HG02759 (cell line): ENCODE measurements at regions not wholly inside any gene's neighbourhood (a gene's known extent, or its start where the extent isn't known, plus 50 kb on each side); places are given as distances from the start of the nearest gene placed in this dataset.

ENCODE experiments used
- ATAC-seq: cut with Tn5 transposase; IDR thresholded peaks from one replicate; pipeline ENCODE4 v1.9.1; 2021; ENCODE audit warnings: mild to moderate bottlenecking, moderate library complexity; ENCODE audit not compliant: unreplicated experiment

GRCh38 chr4:15130441-15130840 lies 128.2 kb downstream of the CPEB2 start:
- ATAC-seq, result no peak

GRCh38 chr4:15131551-15131950 lies 129.3 kb downstream of the CPEB2 start:
- no peak for ATAC-seq

GRCh38 chr4:15132739-15133138 lies 130.5 kb downstream of the CPEB2 start:
- no peak for ATAC-seq

GRCh38 chr4:15139599-15139998 lies 137.3 kb downstream of the CPEB2 start:
- no peak for ATAC-seq

GRCh38 chr4:15142201-15142600 lies 139.9 kb downstream of the CPEB2 start:
- no peak for ATAC-seq

DNA sequence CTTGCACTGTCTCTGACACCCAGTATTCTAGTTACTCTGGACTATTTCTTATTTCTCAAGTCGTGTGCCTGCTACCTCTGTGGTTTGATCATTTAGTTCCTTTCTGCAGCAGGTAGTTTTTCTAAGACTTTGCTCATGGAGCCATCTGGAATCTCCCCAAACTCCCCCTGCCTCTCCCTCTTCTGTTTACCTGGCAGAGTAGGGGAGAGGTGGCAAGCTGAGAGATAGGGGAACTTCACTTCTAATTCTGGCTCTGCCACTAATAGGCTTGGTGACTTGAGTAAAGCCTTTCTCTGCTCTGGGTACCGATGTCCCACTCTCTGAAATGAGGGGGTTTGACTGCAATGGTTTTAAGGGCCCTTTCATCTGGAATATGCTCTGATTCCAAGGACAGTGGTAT lies 141.3 kb downstream of the CPEB2 start:
- ATAC-seq, result no peak

DNA sequence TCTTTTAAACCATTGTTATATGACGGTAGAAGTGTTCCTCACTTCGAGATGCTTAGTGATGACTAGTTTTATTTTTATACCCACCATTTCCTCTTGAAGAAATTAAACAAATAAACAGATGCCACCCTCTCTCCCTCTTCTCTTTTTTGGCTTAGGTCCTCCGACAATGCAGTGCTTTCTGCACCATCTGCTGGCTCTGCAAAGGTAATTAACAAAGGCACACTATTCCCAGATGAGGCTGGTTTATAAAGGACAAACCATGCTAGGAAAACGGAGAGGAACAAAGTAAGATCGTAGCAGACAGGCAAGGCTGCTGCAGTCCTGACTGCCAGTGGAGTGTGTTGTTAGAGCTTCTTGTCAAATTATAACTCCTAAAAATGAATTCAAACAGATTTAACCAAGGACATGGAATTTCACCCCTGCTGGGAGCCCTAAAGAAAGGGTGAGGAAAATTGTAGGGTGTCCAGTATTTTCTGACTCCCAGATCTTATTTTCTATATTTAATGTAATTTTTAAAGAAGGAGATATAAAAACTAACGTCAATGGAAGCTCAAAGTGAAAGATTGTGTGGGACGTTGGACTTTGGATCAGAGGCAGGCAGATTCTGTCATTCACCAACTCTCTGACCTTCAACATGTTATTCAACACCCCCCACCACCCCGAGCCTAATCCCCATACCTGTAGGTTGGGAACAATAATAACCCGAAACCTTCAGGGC lies 142.1 kb downstream of the CPEB2 start:
- ATAC-seq, result no peak

- ATAC-seq, result no peak
These were observed 142.7 kb downstream of the CPEB2 start for GRCh38 chr4:15144967-15145295.

- ATAC-seq, result no peak
These were observed 143.4 kb downstream of the CPEB2 start for GRCh38 chr4:15145709-15146108.

- no peak for ATAC-seq
These were observed 145.4 kb downstream of the CPEB2 start for GRCh38 chr4:15147714-15148113.

DNA sequence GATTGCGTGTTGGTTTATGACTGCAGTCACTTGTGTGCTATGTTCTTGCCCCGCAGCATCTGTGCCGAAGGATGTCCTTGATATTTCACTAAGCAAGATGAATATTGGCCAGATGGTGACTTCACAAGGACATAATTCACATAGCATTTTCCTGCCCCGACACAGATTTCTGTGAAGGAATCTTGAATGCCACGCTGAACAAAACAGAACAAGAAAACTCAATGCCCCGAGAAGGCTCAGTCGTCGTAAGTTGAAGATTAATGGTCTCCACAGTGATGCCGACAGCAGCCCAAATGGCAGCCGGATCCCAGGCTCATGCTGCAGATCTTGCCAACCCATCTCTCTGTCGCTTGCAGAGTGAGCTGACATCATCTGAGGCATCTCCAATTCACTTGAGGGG lies 145.9 kb downstream of the CPEB2 start:
- ATAC-seq, result no peak

DNA sequence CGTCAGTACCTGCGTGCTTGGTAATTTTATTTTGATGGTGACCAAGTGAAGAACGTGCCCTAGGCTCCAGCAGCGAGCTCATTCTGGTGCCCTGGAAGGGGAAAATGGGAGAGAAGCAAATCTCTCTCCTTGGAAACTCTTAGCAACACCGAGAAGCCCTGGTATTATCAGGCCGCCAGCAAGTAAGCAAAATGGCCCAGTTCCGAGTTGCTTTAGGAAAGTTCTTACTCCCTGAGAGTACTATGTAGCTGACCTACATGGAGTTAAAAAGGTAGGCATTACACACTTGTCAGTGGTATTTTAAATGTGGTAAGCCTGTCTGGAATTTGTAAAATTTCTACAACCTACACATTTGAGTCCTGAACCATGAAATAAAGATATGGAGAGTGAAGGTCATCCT lies 146.4 kb downstream of the CPEB2 start:
- no peak for ATAC-seq

GRCh38 chr4:15149234-15149838 lies 147.1 kb downstream of the CPEB2 start:
- peak; percentile 69 for ATAC-seq

GRCh38 chr4:15149839-15150592 lies 147.7 kb downstream of the CPEB2 start:
- peak; percentile 90 for ATAC-seq

DNA sequence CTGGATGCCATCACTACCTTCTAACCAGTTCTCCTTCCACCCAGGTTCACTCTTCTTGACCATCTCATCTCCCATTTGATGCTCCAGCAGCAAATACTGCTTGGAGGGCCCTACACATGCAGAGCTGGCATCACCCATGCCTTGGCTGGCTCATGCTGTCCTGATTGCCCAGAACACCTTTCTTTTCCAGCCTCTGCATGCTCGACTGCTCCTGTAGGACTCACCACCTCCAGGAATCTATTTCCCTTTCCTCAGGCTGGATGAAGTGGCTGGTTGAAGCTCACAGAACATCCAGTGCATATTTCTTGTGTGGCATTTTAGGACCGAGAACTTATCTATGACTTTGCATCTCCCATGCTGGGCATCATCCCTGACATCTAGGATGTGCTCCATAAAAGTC lies 148.3 kb downstream of the CPEB2 start:
- no peak for ATAC-seq

DNA sequence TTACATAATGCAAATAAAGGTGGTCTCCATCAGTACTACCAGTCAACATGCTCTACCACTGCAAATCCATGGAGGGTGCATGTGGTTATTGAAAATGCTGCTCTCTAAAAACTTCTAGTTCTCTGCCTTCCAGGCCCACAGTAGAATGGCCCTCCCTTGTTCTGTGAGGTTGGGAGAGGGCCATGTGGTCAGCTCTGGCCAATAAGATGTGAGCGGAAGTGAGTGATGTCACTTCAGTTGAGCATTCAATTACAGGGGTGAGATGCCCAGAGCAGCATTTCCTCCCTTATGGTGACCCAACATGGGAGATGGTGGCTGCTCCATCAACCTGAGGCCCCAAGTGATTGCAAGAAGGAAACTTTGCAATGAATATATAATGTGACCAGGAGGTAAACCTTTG lies 148.8 kb downstream of the CPEB2 start:
- no peak for ATAC-seq

DNA sequence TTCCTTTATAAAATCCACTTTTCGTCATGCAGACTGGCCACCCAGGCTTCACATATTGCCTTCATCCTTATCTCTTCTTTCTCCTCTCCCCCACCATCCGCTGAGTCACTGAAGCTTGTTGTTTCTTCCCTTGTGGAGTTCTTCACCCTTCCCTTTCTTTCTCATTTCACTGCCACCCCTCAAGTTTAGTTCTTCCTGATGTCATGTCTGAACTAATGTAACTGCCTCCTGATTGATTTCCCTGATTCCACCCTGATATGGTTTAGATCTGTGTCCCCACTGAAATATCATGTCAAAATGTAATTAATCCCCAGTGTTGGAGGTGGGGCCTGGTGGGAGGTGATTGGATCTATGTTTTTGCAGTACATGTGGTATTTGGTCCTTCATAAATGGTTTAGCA lies 151.4 kb downstream of the CPEB2 start:
- no peak for ATAC-seq

DNA sequence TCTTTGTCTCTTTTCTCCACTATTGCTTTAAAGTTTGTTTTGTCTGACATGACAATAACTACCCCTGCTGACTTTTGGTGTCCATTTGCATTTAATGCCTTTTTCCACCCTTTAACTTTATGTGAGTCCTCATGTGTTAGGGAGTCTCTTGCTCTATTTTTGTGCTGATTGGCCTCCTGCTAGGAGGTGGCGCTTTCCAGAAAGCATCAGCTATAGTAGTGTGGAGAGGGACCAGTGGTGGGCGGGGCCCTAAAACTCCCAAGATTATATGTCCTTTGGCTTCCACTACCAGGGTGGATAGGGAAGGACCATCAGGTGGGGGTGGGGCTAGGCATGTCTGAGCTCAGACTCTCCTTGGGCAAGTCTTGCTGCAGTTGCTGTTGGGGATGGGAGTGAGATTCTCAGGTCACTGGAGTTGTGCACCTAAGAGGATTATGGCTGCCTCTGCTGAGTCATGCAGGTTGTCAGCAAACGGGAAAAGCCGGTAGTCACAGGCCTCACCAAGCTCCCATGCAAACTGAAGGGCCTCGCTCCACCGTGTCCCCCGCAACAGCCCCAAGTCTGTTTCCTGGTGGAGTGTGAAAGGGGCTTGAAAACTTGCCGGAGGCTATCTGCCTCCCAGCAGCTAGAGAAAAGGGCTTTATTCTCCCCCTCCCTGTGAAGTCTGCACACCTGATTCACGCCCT lies 156.3 kb downstream of the CPEB2 start:
- ATAC-seq, result no peak

DNA sequence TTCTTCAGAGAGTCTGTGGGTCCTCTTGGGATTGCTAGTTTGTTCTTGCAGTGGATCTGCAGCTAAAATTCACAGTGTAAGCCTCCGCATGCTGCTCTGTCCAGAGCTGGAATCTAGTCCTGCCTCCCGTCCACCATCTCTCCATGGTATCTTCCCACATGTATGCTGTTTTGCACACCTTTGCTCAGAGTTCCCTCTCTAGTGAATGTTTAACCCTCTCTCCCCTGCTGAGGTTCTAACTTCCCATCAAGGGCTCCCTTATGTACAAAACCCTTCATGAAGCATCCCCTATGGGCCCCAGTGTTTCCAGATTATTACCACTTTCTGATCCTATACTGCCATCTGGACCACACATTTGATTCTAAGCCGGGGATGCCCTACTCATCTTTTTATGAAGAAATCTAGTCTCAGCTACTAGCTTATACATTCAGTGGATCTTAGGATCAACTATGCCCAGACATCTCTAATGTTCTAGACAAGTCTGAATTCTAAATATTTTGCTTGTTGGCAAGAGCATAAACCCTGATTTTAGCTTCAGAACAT lies 157.3 kb downstream of the CPEB2 start:
- no peak for ATAC-seq

GRCh38 chr4:15161439-15161838 lies 159.2 kb downstream of the CPEB2 start:
- no peak for ATAC-seq

DNA sequence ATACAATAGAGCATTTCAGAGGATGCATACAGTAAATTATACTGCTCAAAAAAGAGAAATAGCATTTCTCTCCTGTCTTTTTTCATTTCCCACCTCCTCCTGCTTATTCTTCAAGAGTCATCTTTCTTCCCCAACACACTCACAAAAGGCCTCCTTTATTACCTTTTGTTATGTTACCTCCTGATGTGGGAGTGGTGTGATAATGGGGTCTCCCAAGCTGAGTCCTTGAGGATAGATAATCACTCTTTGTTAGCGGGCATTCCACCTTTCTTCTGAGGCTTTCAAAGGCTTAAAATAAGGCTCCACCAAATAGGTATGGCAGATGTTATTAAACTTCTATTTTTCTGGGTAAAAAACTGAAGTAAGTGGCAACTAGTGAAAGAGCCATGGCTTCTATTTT lies 159.8 kb downstream of the CPEB2 start:
- ATAC-seq, result no peak
